Urothelium cell line (cell line): ENCODE measurements at regions not wholly inside any gene's neighbourhood (a gene's known extent, or its start where the extent isn't known, plus 50 kb on each side); places are given as distances from the start of the nearest gene placed in this dataset.
"Not testable (repeated sequence)": the region's sequence is repeated elsewhere in the genome, so short reads cannot be mapped to it uniquely, and the experiment has no call there.

ENCODE experiments used
- DNase-seq: peaks from one replicate; pipeline ENCODE4 v3.0.0; 2011; ENCODE audit warnings: low spot score, mixed read lengths
- FAIRE-seq: peaks from 2 replicates; lab custom pipeline; 2011; peaks lifted over from hg19 to GRCh38; lab: Jason Lieb, UNC

DNA sequence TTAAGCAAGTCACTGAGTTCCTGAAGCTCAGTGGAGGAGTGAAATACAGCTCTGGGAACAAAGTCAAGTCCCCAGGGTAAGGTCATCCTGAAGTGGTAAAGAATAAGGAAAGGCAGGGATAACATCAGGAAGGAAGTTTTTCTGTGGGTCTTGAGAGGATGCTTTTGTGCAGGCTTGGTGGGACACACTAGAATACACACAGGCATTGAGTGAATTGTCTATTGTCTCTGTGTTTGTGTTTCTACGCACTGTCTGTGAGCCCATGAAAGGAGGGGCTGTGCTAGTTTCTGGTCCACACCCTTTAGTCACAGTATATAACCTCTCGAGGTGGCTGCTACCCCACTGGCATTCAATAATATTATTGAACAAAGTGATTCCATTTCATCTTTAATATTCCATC is 95.8 kb upstream of the ABCB5 start:
- DNase-seq = no peak
- no peak for FAIRE-seq

DNA sequence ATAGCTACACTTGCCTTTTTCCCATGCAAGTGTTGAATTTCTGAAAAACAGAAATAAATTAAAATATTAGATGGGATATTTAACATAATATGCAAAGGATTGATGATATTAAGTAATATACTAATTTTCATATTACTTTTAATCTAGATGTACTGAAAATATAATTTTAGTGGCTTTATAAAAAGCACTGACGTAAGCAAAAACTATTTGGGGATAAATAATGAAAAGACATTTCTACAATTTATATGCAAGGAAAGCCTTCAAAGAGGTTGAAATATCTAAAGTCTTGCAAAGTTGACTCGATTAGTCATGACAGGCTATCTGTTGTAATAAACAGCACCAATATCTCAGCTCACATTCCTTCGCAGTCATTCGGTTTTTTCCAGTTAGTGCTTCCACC is 94.9 kb upstream of the ABCB5 start:
- FAIRE-seq (no peak), DNase-seq (no peak)

DNA sequence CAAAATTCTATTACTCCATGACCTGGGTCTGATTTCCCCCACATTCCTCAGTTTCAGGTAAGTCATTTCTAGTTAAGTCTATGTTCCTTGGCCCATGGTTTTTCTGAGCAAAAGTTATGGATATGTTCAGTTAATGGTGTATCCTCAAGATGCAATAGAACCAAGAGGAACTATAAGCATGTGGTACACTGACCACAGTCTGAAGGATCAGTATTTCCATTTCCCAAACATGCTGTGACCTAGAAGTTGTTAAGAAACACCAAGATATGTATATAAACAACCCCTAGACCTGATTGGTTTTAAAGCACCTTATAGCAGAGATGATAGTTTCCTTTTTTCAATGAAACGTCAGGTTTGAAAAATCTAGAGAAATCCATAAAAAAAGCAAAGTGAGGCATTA is 94.2 kb upstream of the ABCB5 start:
- no peak for FAIRE-seq
- DNase-seq = no peak

DNA sequence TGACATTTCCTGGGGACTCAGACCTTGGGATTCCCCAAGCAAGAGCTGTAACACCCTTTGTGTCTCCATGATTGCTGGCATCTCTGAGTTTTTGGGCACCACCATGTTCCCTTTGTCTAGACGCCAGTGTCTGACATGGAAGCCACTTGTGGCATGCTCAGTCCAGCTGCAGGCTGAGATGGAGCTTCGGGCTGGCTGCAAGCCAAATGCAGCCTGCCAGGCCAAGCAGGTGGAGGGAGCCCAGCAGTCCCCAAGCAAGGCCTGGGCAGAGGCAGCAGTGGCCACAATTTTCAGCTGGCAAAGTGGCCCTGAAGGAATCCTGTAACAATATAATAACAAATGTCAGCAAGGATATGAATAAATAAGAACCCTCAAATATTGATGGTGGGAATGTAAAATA is 86.2 kb upstream of the ABCB5 start:
- FAIRE-seq (no peak), DNase-seq (no peak)

DNA sequence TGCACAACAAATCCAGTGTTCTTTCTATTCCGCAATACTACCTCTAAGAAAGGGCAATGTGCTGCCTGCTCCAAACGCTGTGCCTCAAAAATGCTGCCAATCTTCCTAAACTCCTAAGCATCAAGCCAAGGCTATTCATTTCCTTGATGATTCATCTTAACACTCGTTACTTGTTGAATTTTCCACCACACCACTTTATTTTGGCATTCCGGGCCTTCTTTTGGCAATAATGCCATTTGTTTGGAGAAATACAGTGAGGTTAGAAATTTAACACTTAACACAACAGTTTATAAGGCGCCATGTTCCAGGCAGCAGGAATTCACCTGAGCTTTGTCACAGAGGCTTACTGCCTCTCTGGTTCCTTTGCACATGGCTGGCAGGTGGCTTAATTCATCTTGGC is 82.6 kb upstream of the ABCB5 start:
- peak; percentile 12 for DNase-seq
- no peak for FAIRE-seq

DNA sequence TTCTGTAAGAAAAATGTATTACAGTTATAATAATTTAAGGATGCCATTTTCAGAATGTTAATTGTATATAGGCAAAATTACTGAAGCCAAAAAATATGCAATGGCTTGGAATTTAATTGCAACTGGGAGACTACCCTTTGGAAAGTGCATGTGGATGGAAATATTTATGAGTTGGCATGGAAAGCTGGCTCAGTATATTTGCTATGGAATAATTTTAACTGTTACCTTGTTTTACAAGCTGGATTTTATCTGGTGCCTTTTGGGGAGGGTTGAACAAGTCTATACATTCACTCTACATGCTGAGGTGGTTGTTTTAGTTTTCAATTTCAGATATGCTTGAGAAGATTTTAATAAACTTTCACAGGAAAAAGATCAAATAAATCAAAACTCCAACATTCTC is 80.9 kb upstream of the ABCB5 start:
- FAIRE-seq = no peak
- DNase-seq = no peak

DNA sequence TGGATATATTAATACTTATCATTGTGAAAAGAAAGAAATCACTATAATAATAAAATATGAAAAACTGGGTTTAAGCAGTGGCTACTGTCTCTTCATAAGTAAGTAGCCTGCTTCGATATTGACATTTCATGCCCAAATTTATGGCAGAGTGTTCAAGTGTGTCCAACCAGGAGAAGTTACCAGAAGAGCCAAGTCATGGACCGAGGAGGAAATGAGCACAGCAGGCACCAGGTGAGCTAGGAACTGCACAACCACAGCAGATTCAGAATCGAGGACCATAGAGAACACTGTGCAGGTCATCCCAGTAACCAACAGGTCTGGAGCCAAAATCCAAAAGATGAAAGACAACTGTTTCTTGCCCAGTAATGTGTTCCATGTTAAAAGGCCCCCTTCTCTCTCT is 79.9 kb upstream of the ABCB5 start:
- DNase-seq (no peak), FAIRE-seq (peak; percentile 50)

DNA sequence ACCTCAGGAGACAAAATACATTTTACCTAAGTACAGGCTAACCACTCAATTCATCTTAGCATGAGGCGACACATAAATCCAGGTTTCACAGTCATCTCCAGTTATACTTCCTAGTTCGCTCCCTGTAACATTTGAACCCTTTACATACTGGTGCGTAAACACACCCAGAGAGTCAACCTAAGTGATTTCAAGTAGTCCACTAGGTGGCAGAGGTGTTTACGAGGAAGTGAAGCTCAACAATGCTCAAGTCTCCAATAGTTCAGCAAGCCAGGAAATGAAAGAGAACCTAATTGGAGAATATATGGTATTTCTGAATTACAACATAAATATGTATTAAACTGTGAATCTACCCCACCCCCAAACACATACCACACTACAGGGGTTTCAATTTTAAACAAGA is 76.3 kb upstream of the ABCB5 start:
- FAIRE-seq = no peak
- DNase-seq = no peak

DNA sequence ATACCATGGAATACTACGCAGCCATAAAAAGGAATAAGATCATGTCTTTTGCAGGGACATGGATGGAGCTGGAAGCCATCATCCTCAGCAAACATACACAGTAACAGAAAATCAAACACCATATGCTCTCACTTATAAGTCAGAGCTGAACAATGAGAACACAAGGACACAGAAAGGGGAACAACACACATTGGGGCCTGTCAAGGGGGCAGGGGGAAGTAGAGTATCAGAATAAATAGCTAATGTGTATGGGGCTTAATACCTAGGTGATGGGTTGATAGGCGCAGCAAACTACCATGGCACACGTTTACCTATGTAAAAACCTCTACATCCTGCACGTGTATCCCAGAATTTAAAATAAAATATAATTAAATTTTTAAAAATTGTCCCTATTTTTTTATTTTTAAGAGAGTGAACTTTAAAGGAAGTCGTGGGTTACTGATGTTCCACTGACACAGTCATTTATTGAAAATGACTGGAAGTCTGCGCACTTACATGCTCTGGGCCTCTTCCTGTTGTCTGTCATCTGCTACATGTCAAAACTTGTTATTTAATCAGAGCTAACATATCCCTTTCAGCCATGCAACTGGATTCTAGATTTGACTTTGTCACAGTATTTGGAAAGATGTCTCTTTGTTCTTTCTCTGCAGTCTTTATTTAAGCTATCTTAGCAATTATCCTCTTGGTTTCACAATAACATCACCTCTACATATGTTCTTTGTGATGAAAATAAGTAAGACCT is 73.7 kb upstream of the ABCB5 start:
- FAIRE-seq (no peak), DNase-seq (no peak)

DNA sequence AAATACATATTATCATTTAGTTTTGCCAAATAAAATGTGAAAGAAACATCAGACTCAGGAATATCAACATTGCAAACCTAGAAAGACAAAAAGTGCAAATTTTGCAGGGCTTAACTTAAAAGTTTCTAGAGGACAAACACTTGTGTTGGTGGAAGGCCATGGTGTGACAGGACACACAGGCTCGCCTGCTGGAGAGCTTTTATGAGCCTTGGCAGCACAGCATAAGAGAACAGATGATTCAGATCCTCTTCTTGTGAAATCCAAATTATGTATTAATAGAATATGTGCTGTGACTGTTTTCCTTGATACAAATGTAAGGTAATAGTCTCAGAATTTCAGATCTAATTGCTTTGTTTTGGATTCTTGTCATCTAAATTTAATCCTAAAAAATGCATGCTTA is 72.9 kb upstream of the ABCB5 start:
- FAIRE-seq (no peak), DNase-seq (no peak)

DNA sequence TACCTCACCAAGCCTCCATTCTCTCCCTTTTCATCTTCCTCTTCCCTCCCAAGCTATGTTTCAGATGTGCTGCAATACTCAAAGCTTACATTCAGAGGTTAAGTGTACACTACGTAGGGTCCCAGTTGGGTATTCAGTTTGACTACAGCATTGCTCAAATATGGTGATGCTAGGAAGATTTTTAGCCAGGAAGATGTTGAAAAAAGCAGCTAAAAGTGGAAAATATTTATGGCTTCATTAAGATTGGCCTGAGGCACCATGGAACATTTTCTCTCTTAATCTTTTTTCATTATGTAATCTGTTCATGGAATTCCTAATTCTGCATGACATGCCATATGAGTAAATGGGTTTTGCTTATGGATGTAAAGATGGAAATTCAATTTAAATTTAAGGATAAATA is 72.0 kb upstream of the ABCB5 start:
- FAIRE-seq = no peak

DNA sequence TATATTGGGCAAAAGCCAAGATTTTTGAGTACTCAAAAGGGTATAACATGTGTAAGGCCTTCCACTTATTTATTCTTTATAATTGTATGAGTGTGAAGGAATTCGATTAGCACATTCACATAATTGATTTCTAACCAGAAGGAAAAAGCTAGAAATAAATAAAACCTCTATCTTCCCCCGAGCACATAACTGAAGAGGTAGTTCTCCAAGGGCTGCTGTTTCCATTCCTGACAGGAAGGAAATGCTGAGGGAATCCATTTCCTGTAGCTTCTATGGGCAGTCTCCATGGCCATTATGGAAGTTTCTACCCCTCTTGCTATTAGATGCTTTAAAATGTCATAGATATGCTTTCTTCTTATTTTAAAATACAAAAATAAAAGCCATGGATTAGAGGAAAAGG is 70.5 kb upstream of the ABCB5 start:
- FAIRE-seq (no peak), DNase-seq (no peak)

More for the DNA sequence above, 72.0 kb upstream of the ABCB5 start:
- DNase-seq = no peak

DNA sequence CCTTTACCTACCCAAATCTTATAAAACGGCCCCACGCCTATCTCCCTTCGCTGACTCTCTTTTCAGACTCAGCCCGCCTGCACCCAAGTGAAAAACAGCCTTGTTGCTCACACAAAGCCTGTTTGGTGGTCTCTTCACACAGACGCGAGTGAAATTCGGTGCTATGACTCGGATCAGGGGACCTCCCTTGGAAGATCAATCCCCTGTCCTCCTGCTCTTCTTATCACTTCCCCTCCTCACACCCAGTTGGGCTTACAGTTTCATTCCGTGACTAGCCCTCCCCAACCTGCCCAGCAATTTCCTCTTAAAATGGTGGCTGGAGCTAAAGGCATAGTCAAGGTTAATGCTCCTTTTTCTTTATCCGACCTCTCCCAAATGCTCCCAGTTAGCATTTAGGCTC is 68.5 kb upstream of the ABCB5 start:
- not testable (repeated sequence) for FAIRE-seq, DNase-seq

DNA sequence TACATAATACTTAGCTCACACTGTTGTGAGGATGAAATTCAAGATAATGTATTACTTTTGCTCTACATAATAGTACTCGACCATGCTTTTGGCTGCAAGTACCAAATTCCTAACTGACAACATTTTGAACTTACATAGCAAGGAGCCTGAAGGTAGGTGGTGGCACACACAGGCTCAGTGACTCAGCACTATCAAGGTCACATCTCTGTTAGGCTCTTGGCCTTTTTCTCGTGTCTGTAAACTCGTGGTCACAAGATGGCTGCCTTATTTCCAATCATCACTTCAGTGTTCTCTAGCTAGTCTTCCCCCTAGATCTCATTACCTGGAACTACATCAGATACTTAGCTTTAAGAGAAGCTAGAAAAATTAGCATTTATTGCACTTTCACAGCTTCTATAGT is 61.4 kb upstream of the ABCB5 start:
- DNase-seq = no peak
- no peak for FAIRE-seq

DNA sequence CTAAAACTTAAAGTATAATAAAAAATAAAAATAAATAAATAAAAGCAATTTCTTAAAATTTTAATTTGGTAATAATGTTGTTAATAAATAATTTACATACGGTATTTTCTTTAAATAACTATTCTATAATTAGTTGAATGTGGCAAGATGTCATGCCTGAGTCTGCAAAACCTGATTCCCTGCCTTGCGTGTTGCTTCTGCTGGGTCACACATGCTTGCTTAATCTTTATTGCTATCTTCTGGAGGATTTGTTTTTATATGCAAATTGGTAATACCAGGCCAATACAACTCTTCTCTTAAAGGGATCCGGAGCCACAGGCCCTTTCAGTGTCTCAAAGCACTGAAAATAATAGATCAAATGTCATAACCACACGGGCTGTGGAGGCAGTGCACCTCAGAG is 59.4 kb upstream of the ABCB5 start:
- no peak for FAIRE-seq
- DNase-seq = no peak

DNA sequence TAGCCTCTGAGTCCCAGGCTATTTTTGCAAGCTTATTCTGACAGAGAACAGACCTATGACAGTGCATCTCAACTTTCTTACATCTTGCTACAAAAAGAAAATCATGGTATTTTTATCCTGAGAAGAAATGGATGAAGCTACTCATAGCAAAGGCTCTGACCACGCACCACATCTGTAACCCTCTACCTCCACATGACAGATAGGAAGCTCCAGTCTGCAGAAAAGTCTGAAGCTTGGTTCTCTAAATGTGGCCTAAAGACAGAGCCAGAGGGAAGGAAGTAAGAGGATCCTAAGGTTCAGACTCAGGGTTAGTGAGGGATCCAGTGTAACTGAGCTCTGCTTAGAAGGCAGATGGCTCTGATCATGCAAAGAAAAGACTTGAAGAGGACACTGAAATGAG is 58.4 kb upstream of the ABCB5 start:
- FAIRE-seq (no peak), DNase-seq (no peak)

DNA sequence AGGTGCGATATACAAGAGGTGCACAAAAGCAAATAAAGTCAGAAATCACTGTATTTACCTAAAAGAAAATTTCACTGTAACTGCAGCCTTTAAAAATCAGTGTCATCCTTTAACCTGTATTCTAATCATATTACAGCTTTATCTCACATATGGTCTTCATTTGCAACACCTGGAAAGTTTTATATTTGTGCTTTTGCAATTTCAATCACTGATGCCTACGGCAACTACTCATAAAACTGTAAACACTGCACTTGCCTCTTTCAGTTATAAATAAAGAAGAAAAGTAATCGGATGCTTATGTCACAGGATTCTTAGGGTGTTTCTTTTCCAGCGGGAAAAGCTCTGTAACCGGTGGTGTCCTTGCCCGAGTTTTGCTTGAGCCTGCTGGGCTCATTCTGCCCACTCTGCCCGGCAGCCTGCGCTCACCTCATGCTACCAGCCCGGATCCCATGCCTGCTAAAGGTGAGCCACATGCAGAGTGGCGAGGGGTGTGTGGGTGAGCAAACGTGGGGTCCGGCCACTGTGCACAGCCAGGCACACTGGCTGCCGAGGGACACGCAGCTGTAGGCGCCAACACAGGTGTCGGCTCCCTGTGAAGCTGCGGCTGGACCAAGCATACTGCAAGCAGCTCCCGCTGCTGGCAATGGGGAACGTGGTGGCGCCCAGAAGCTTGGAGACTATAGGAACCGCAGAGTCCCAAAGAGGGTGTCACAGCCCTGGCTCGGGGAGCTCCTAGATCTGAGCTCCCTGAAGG is 56.3 kb upstream of the ABCB5 start:
- no peak for FAIRE-seq
- no peak for DNase-seq

DNA sequence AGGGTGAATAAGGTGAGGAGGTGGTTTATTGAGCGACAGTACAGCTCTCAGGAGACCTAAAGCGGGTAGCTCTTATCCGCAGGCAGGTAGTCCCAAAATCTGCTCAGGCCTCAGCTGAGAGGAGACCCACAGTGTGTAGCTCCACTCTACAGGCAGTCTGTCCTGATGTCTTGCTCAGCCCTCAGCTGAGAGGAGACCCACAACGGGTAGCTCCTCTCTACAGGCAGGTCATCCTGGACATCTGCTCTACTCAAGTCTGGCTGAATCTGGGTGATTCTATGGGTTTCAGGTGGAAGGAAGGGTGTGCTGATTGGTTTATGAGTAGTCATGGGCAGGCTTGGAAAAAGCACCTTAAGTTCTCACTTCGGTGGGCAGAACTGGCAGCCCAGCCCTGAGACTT is 55.6 kb upstream of the ABCB5 start:
- FAIRE-seq = no peak
- DNase-seq = no peak

DNA sequence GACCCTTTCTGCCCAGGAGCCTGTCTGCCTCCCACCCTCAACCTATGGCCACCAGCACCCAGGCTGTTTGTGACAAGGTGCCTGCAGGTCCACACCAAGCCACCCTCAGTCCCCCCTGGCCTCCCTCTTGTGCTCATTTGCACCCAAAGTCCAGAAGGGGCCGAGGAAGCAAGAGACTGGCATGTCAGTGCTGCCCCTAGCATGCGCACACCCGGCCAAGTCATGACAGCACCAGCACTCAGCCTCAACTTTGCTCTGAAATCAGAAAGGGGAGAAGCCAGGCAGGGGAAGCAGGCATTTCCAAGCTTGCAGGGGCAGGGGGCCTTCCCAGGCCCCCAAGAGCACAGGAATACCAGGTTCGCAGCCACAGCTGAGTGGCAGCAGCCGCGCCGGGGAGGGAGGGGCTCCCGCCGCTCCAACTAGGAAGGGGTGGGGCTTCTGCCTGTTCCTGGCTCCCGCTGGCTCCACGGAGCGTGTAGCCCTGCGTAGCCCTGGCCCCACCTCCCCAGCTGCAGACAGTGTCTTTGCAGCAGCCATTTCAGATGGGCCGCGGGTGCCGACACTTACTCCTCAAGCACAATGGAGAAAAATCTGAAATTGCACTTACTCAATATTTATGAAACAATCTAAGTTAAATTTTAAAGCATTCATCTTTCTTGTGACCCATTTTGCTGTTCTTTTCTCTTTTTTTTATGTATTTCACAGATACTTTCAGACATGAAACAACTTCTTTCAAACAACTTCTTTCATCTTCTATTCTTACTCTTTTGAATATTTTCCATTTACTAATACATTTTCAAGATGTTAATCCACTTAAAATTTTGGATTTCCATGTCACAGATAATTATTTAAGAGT is 54.9 kb upstream of the ABCB5 start:
- DNase-seq (no peak), FAIRE-seq (no peak)

DNA sequence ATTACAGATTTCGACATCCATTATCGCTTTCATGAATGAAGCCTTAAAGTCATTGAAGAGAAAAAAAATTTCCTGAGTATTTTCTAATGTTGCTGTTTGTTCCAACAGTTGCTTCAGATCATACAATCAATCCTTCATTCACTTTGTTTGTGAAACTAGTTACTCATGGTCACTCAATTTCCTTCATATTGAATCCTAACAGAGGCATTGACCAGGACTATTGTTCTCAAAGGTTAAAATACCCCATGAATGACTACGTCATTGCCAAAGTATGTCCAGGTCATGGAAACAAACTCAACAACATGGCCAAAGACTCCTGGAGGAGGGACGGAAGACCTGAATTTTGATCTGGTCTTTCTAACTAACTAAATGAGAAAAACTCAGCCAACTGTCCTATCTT is 54.0 kb upstream of the ABCB5 start:
- DNase-seq = no peak
- no peak for FAIRE-seq

DNA sequence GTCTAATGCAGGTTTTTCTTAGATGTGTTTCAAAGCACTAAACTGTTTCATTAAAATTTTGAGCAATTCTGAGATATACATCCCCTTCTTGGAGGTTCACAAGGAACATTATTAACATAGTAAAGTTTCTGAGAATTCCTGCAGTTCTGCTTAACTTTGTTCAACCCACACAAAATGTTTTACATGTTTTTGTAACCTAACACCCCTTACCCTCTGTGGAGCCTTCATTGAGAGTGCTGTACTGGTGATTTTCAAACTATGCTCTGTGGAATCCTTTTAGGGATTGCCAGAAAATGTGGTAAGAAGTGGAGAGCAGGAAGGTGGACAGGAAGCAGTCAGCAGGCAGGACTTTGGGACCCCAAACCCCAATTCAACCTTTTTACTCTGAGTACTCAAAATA is 53.6 kb upstream of the ABCB5 start:
- DNase-seq (no peak), FAIRE-seq (no peak)

DNA sequence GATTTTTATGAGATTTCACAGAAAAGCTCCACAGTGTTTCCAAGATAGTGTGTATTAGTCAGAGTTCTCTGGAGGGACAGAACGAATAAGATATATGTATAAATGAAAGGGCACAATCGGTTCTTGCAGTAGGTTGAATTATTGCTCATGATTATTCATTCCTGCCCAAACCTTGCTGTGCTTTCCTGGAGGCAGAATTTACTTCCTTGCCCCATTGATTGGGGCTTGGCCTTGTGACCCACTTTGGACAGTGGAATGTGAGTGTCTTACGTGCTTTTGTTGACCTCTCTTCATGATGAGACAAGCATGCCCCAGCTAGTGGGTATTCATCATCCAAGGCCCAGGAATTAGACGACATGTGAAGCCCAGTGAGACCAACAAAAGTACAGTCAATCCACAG is 53.0 kb upstream of the ABCB5 start:
- DNase-seq (no peak), FAIRE-seq (no peak)
